BLaER1 (cell line): ENCODE measurements at regions not wholly inside any gene's neighbourhood (a gene's known extent, or its start where the extent isn't known, plus 50 kb on each side); places are given as distances from the start of the nearest gene placed in this dataset.
A peak's percentile ranks its signal among the peaks of the same experiment; 100 is the strongest.

Experiments
- H3K27ac ChIP-seq: shearing (Covaris generic); formaldehyde crosslinking; 2 replicates; pipeline ENCODE4 v1.8.1; 2022
- H3K27me3 ChIP-seq: shearing (Covaris generic); formaldehyde crosslinking; 2 replicates; pipeline ENCODE4 v1.8.1; 2022
- H3K36me3 ChIP-seq: shearing (Covaris generic); formaldehyde crosslinking; 2 replicates; pipeline ENCODE4 v1.8.1; 2022
- H3K4me1 ChIP-seq: shearing (Covaris generic); formaldehyde crosslinking; 2 replicates; pipeline ENCODE4 v1.8.1; 2022
- H3K4me2 ChIP-seq: shearing (Covaris generic); formaldehyde crosslinking; 2 replicates; pipeline ENCODE4 v1.8.1; 2022
- H3K4me3 ChIP-seq: shearing (Covaris generic); formaldehyde crosslinking; 2 replicates; pipeline ENCODE4 v1.8.1; 2022
- H3K9ac ChIP-seq: shearing (Covaris generic); formaldehyde crosslinking; 2 replicates; pipeline ENCODE4 v1.8.1; 2022
- H3K9me3 ChIP-seq: shearing (Covaris generic); formaldehyde crosslinking; 2 replicates; pipeline ENCODE4 v1.8.1; 2022
- H4K20me1 ChIP-seq: shearing (Covaris generic); formaldehyde crosslinking; 2 replicates; pipeline ENCODE4 v1.8.1; 2022
- Cebpa-rat ChIP-seq: shearing (Covaris generic); IDR thresholded peaks from 2 replicates; pipeline ENCODE4 v1.8.1; 2022

DNA sequence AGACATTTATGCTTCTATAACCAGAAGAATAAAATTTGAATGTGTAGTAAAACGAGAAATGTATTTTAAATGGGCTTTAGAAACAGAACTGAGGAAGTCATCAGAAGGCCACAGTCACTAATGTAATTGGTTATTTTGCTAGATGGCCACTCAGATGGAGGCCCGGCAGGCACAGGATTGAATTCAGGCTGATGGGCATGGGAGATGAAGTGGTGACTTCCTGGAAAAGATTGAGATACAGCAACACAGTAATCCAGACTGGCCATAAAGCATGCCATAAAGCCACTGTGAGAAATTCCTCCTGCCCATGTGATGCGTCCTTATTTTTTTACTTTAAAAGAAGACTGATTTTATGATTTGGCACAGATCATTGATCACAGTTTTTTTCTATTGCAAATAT lies 297.7 kb downstream of the ICOS start:
- Histone ChIP-seq H3K27ac (no peak overlapping the region), H3K9me3 (no peaks in the 10 kb centered on the region), H4K20me1 (no peaks in the 10 kb centered on the region), H3K4me1 (no peaks in the 10 kb centered on the region), H3K9ac (no peak overlapping the region), H3K4me3 (no peak overlapping the region), H3K27me3 (no peaks in the 10 kb centered on the region), H3K4me2 (no peak overlapping the region), H3K36me3 (no peaks in the 10 kb centered on the region)
- no peak for TF ChIP-seq Cebpa-rat

GRCh38 chr2:204234879-204235278 lies 298.3 kb downstream of the ICOS start:
- Histone ChIP-seq H3K27ac (no peak overlapping the region), H4K20me1 (no peaks in the 10 kb centered on the region), H3K4me3 (no peak overlapping the region), H3K4me2 (no peak overlapping the region), H3K36me3 (no peaks in the 10 kb centered on the region), H3K9me3 (no peaks in the 10 kb centered on the region), H3K27me3 (no peaks in the 10 kb centered on the region), H3K4me1 (no peaks in the 10 kb centered on the region), H3K9ac (no peak overlapping the region)
- no peak for TF ChIP-seq Cebpa-rat

DNA sequence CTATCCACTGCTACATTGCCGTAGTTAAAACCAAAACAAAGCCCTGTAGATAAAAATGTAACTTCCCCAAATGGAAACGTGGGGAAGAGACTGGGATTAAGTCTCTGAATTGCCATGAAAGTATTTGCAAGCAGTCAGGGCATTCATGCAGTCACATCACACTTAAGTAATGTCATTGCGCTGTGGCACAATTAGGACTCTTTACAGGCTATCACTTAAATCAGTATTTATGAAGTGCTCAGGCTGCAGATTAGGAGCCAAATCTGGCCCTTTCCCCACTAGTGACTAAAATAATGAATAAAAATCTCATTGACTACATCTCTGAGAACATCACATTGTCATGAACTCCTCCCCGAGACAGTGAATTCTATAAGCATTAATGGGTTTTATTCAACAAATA lies 300.9 kb downstream of the ICOS start:
- Histone ChIP-seq H3K4me1 (no peaks in the 10 kb centered on the region), H4K20me1 (no peaks in the 10 kb centered on the region), H3K4me2 (no peak overlapping the region), H3K9me3 (no peaks in the 10 kb centered on the region; the same call in 1 of the 2 replicates), H3K27ac (no peak overlapping the region), H3K9ac (no peak overlapping the region), H3K36me3 (no peaks in the 10 kb centered on the region), H3K4me3 (no peak overlapping the region), H3K27me3 (no peaks in the 10 kb centered on the region)
- no peak for TF ChIP-seq Cebpa-rat

DNA sequence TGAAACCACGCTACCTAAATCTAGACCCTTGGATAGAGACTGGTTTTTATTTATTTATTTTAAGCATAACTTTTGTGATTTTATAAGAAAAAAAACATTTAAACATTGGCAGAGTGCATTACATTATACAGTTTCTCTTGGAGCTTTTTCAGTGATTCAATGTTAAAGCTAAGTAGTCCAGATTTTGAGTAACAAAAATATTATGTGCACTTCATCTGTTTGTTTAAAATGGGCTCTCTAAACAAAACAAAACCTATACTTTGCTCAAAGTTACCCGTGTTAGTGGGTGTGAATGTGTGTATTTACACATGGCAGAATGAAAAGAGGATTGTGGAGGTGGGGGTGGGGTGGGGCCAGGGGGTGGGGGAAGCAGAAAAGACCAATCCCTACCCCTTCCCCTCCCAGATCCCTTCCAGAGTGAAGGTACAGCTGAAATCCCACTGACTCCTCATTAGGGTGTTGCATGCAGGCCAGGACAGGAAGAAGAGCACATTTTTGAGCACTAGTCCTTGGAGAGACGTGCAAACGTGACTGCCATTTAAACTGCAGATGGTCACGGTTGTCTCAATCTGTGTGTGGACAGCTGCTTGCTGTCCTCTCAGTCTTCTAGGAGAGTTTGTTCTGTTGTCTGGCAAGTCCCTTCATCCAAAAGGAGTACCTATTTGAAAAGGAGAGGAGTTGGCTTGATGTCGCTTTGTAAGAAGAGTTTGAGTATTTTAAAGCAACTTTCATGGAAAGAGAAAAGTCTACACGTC lies 303.0 kb downstream of the ICOS start:
- Histone ChIP-seq H3K4me3 (no peak overlapping the region), H3K36me3 (no peaks in the 10 kb centered on the region), H3K9ac (no peak overlapping the region), H3K27me3 (no peaks in the 10 kb centered on the region), H4K20me1 (no peaks in the 10 kb centered on the region), H3K4me1 (no peaks in the 10 kb centered on the region), H3K27ac (no peak overlapping the region), H3K9me3 (no peaks in the 10 kb centered on the region; the same call in 1 of the 2 replicates), H3K4me2 (no peak overlapping the region)
- TF ChIP-seq Cebpa-rat = no peak

DNA sequence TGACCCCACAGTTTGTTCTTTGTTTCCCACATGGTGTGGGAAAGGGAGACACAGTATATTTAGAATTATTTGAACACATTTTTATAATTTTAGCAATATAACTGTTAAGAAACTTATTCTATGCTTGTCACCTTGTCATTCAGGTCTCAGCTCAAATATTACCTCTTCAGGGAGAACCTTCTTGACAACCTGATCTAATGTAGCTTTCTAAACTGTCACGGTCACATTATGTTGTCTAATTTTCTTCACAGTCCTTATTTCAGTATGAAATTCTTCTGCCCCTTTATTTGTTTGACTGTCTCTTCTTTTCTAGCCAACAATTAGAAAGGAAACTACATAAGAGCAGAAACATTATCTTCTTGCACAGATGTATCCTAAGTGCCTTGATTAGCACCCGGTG lies 304.3 kb upstream of the PARD3B start:
- no peak overlapping the region for H3K9ac ChIP-seq
- H3K4me1 ChIP-seq = no peaks in the 10 kb centered on the region
- TF ChIP-seq Cebpa-rat = no peak
- no peak overlapping the region for H3K27ac ChIP-seq
- H3K36me3 ChIP-seq = no peaks in the 10 kb centered on the region
- no peaks in the 10 kb centered on the region for H4K20me1 ChIP-seq
- no peaks in the 10 kb centered on the region for H3K27me3 ChIP-seq
- H3K4me3 ChIP-seq = no peak overlapping the region
- no peaks in the 10 kb centered on the region; the same call in 1 of the 2 replicates for H3K9me3 ChIP-seq
- H3K4me2 ChIP-seq = no peak overlapping the region

DNA sequence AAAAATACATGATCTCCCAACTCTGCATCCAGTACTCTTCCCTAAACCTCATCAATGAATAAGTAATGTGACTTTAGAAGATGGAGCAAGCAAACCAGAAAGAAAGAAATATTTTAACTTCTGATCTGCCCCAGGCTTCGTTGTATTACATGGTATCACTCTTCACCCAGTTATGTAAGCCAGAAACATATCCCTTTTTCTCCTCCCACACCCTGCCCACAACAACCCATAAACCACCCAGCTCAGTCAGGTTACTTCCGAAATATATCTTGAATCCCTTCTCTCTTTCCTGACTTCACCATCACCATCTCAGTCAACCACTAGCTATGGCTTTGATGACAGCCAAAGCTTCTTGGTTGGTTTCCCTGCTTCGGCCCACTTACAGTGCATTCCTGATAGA lies 295.8 kb upstream of the PARD3B start:
- H3K27ac ChIP-seq = no peak overlapping the region
- no peaks in the 10 kb centered on the region for H3K36me3 ChIP-seq
- H4K20me1 ChIP-seq = no peaks in the 10 kb centered on the region
- H3K9me3 ChIP-seq = 0 out of 2 replicates have a peak, but pooled peaks cover 3% of the 10 kb centered on the region
- H3K27me3 ChIP-seq = no peaks in the 10 kb centered on the region
- no peak for TF ChIP-seq Cebpa-rat
- H3K9ac ChIP-seq = no peak overlapping the region
- peaks cover 13% of the 10 kb centered on the region; the same call in 1 of the 2 replicates for H3K4me1 ChIP-seq
- H3K4me3 ChIP-seq = no peak overlapping the region
- H3K4me2 ChIP-seq = no peak overlapping the region

DNA sequence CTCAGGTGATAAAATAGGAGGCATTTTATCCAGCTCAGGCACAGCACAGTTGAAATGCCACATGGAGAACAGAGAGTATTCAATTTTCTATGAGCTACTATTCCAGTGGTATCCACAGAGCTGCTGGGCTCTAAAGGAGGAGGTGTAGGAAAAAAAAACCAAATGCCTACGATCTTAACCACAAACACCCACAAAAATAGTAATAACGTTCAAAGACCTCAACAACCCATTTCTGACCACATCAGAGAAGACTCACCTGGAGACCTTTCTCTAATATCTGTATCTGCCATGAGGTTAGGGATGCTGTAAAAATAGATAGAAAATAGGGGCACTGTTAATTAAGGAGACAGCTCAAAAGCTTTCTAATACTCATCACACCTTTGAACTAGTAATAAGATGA lies 294.6 kb upstream of the PARD3B start:
- TF ChIP-seq Cebpa-rat = no peak
- H3K4me3 ChIP-seq = no peak overlapping the region
- no peaks in the 10 kb centered on the region for H3K36me3 ChIP-seq
- H3K27me3 ChIP-seq = no peaks in the 10 kb centered on the region
- peaks cover 22% of the 10 kb centered on the region for H3K4me1 ChIP-seq
- H3K9me3 ChIP-seq = 0 out of 2 replicates have a peak, but pooled peaks cover 3% of the 10 kb centered on the region
- no peak overlapping the region for H3K27ac ChIP-seq
- H3K4me2 ChIP-seq = peak overlapping the region; percentile 21
- H4K20me1 ChIP-seq = no peaks in the 10 kb centered on the region
- H3K9ac ChIP-seq = no peak overlapping the region

- no peak overlapping the region for H3K4me3 ChIP-seq
- H3K27ac ChIP-seq = no peak overlapping the region
- no peak overlapping the region for H3K9ac ChIP-seq
- H3K27me3 ChIP-seq = no peaks in the 10 kb centered on the region
- no peaks in the 10 kb centered on the region for H4K20me1 ChIP-seq
- 0 out of 2 replicates have a peak, but pooled peaks cover 3% of the 10 kb centered on the region for H3K9me3 ChIP-seq
- peaks cover 29% of the 10 kb centered on the region for H3K4me1 ChIP-seq
- TF ChIP-seq Cebpa-rat = no peak
- H3K4me2 ChIP-seq = peak overlapping the region; percentile 21
- H3K36me3 ChIP-seq = no peaks in the 10 kb centered on the region
These were observed 293.9 kb upstream of the PARD3B start for GRCh38 chr2:204251158-204251997.

GRCh38 chr2:204251998-204252376 lies 293.3 kb upstream of the PARD3B start:
- H3K9me3 ChIP-seq = 0 out of 2 replicates have a peak, but pooled peaks cover 3% of the 10 kb centered on the region
- no peak overlapping the region for H3K27ac ChIP-seq
- peaks cover 35% of the 10 kb centered on the region for H3K4me1 ChIP-seq
- no peak overlapping the region for H3K9ac ChIP-seq
- H4K20me1 ChIP-seq = no peaks in the 10 kb centered on the region
- no peak overlapping the region for H3K4me3 ChIP-seq
- H3K4me2 ChIP-seq = no peak overlapping the region
- H3K27me3 ChIP-seq = no peaks in the 10 kb centered on the region
- TF ChIP-seq Cebpa-rat = no peak
- no peaks in the 10 kb centered on the region for H3K36me3 ChIP-seq

DNA sequence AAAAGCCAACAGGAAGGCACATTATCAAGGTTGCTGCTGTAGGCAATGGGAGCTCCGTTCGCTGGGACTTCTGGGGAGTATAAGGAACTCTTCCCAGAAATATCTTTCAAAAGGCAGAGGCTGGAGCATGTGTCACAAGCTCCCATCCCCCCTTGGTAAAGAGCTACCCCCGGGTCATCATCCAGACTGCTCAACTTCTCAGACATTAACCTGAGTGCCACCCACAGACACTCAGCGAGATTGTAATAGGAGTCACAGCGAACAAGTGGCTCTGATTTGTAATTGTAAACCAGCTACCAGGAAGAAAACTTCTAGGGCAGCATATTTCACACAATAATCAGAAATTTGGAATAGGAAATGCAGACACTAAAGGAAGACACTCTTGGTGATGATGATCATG lies 290.2 kb upstream of the PARD3B start:
- no peak overlapping the region for H3K27ac ChIP-seq

More for the DNA sequence above, 290.2 kb upstream of the PARD3B start:
- peak overlapping the region; percentile 53 for H3K4me2 ChIP-seq
- H3K36me3 ChIP-seq = no peaks in the 10 kb centered on the region
- TF ChIP-seq Cebpa-rat = no peak
- no peaks in the 10 kb centered on the region for H4K20me1 ChIP-seq
- no peaks in the 10 kb centered on the region for H3K9me3 ChIP-seq
- H3K27me3 ChIP-seq = no peaks in the 10 kb centered on the region
- H3K9ac ChIP-seq = no peak overlapping the region
- H3K4me3 ChIP-seq = no peak overlapping the region
- peaks cover 39% of the 10 kb centered on the region for H3K4me1 ChIP-seq
